Rectal smooth muscle tissue (tissue), 1 donor: ENCODE measurements at regions not wholly inside any gene's neighbourhood (a gene's known extent, or its start where the extent isn't known, plus 50 kb on each side); places are given as distances from the start of the nearest gene placed in this dataset.
"Not testable (repeated sequence)": the region's sequence is repeated elsewhere in the genome, so short reads cannot be mapped to it uniquely, and the experiment has no call there.

Experiments
- H3K27ac ChIP-seq: one replicate; pipeline ENCODE4 v1.7.0; 2013; ENCODE audit warnings: low read depth, low read length, inconsistent platforms
- H3K27me3 ChIP-seq: one replicate; pipeline ENCODE4 v1.7.0; 2013; ENCODE audit warnings: low read length; ENCODE audit not compliant: control insufficient read depth, insufficient read depth
- H3K36me3 ChIP-seq: one replicate; pipeline ENCODE4 v1.7.0; 2013; ENCODE audit warnings: low read length; ENCODE audit not compliant: control insufficient read depth, insufficient read depth
- H3K4me1 ChIP-seq: one replicate; pipeline ENCODE4 v1.7.0; 2013; ENCODE audit warnings: low read length; ENCODE audit not compliant: control insufficient read depth, insufficient read depth
- H3K4me3 ChIP-seq: one replicate; pipeline ENCODE4 v1.7.0; 2013; ENCODE audit warnings: low read length
- H3K9ac ChIP-seq: one replicate; pipeline ENCODE4 v1.7.0; 2013; ENCODE audit warnings: low read length

GRCh38 chr3:32042867-32043266 is 61.3 kb downstream of the ZNF860 start:
- not testable (repeated sequence) for H3K36me3 ChIP-seq, H3K4me3 ChIP-seq, H3K9ac ChIP-seq, H3K27ac ChIP-seq, H3K4me1 ChIP-seq, H3K27me3 ChIP-seq

DNA sequence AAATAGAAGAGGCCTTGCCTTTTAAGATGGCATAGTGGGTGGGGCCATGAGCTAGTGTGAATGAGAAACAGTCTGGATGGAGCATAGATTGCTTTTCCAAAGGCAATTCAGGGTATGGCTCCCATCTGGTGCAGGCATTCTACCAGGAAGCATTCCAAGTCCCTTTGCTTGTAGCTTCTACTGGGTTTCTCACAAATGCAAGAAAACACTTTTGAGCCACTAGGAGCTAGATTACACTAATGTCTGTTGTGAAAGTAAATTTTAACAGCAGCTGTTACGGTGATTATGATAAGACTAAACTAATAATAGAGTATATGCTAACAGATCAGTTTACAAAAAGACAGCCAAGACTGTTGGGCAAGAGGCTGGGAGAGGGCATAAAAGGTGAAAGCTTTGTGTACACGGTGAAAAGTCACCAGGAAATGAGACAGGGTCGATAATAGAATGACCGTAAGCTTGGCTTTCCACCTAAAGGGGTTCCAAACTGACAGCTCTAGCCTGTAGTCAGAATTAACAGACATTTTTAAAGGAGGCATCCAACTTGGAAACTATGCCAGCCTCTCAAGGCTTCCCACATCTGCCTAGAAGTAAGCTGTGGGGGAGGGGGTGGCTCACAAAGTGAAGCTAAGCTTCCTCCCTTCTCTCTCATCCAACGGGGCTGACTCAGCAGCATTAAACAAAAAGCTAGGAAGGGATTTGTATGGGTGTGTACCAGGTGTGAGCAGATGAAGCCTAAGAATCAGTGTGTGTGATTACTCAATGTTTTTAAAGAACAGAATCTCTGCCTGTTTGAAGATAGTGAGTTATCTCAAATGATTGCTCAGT is 61.1 kb upstream of the GPD1L start:
- H3K9ac ChIP-seq = no peak overlapping the region
- no peak overlapping the region for H3K4me3 ChIP-seq
- peak overlapping the region; percentile 34 for H3K27ac ChIP-seq
- H3K4me1 ChIP-seq = peaks cover 3% of the 10 kb centered on the region
- no peaks in the 10 kb centered on the region for H3K27me3 ChIP-seq
- no peaks in the 10 kb centered on the region for H3K36me3 ChIP-seq

GRCh38 chr3:32046102-32046501 is 60.3 kb upstream of the GPD1L start:
- Histone ChIP-seq H3K27ac (no peak overlapping the region), H3K4me3 (no peak overlapping the region), H3K9ac (no peak overlapping the region)

DNA sequence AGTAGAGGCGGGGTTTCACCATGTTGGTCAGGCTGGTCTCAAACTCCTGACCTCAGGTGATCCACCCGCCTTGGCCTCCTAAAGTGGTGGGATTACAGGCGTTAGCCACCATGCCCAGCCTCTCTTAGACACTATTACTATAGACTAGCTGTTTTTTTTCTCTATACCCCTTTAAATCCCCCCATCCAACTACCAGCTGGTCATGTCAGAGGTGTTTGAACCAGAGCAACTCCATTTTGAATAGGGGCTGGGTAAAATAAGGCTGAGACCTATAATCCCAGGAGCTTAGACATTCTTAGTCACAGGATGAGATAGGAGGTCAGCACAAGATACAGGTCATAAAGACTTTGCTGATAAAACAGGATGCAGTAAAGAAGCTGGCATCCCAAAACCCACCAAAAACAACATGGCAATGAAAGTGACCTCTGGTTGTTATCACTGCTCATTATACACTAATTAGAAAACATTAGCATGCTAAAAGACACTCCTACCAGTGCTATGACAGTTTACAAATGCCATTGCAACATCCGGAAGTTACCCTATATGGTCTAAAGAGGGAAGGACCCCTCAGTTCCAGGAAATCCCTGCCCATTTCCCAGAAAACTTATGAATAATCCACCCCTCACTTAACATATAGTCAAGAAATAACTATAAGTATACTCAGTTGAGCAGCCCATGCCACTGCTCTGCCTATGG is 57.8 kb upstream of the GPD1L start:
- H3K9ac ChIP-seq = no peak overlapping the region
- no peaks in the 10 kb centered on the region for H3K27me3 ChIP-seq
- H3K4me1 ChIP-seq = peaks cover 3% of the 10 kb centered on the region
- H3K36me3 ChIP-seq = no peaks in the 10 kb centered on the region
- no peak overlapping the region for H3K27ac ChIP-seq
- H3K4me3 ChIP-seq = no peak overlapping the region

More at GRCh38 chr3:32046102-32046501, 60.3 kb upstream of the GPD1L start:
- Histone ChIP-seq H3K27me3 (no peaks in the 10 kb centered on the region), H3K4me1 (peaks cover 3% of the 10 kb centered on the region), H3K36me3 (no peaks in the 10 kb centered on the region)

DNA sequence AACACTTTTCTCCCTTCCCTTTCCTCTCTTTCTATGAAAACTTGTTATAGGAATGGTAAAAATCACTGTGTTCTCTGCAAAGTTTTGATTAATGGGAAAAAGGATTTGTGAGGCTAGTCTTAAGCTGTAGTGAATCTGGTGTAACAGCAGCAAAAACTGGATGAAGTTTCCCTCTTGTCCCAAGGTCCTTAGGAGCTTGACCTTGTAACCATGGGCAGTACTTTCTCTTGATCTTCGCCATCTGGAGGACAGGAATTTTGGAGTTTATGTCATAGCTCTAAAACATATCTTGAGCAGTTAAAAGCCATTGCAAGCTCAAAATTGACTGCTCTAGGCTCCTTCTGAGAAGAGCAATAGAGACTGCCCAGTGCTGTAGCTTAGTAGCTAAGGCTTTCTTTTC is 56.5 kb upstream of the GPD1L start:
- H3K9ac ChIP-seq = no peak overlapping the region
- H3K4me3 ChIP-seq = no peak overlapping the region
- peaks cover 3% of the 10 kb centered on the region for H3K4me1 ChIP-seq
- H3K27ac ChIP-seq = no peak overlapping the region
- no peaks in the 10 kb centered on the region for H3K27me3 ChIP-seq
- no peaks in the 10 kb centered on the region for H3K36me3 ChIP-seq

GRCh38 chr3:32052230-32052629 is 54.2 kb upstream of the GPD1L start:
- not testable (repeated sequence) for H3K36me3 ChIP-seq, H3K4me1 ChIP-seq, H3K9ac ChIP-seq, H3K4me3 ChIP-seq, H3K27me3 ChIP-seq, H3K27ac ChIP-seq

GRCh38 chr3:32052851-32053250 is 53.6 kb upstream of the GPD1L start:
- H3K27ac ChIP-seq = not testable (repeated sequence)

GRCh38 chr3:32056559-32057290 is 49.7 kb upstream of the GPD1L start:
- no peak overlapping the region for H3K27ac ChIP-seq
- no peaks in the 10 kb centered on the region for H3K4me1 ChIP-seq
- no peak overlapping the region for H3K4me3 ChIP-seq
- no peaks in the 10 kb centered on the region for H3K27me3 ChIP-seq
- H3K9ac ChIP-seq = no peak overlapping the region
- no peaks in the 10 kb centered on the region for H3K36me3 ChIP-seq

More at GRCh38 chr3:32052851-32053250, 53.6 kb upstream of the GPD1L start:
- H3K4me1 ChIP-seq, H3K36me3 ChIP-seq, H3K9ac ChIP-seq, H3K4me3 ChIP-seq, H3K27me3 ChIP-seq: not testable (repeated sequence)
